Ishikawa (cell line): ENCODE measurements at regions not wholly inside any gene's neighbourhood (a gene's known extent, or its start where the extent isn't known, plus 50 kb on each side); places are given as distances from the start of the nearest gene placed in this dataset.

ENCODE experiments used
- CEBPB ChIP-seq: IDR thresholded peaks from 2 replicates; pipeline ENCODE4 v1.6.1; 2012
- CREB1 ChIP-seq: IDR thresholded peaks from 2 replicates; pipeline ENCODE4 v1.6.1; 2012; ENCODE audit warnings: low read depth
- EGR1 ChIP-seq: IDR thresholded peaks from 2 replicates; pipeline ENCODE4 v1.6.1; 2012
- EP300 ChIP-seq: IDR thresholded peaks from 2 replicates; pipeline ENCODE4 v1.6.1; 2012; ENCODE audit warnings: borderline replicate concordance
- FOXM1 ChIP-seq: IDR thresholded peaks from 2 replicates; pipeline ENCODE4 v1.6.1; 2012; ENCODE audit warnings: low read depth, borderline replicate concordance
- MAX ChIP-seq: IDR thresholded peaks from 2 replicates; pipeline ENCODE4 v1.6.1; 2012
- NFIC ChIP-seq: IDR thresholded peaks from 2 replicates; pipeline ENCODE4 v1.6.1; 2012
- RAD21 ChIP-seq: IDR thresholded peaks from 2 replicates; pipeline ENCODE4 v1.6.1; 2012; ENCODE audit warnings: low read depth
- REST ChIP-seq: IDR thresholded peaks from 2 replicates; pipeline ENCODE4 v1.6.1; 2012; ENCODE audit warnings: low read depth, mild to moderate bottlenecking
- TAF1 ChIP-seq: IDR thresholded peaks from 2 replicates; pipeline ENCODE4 v1.6.1; 2012; ENCODE audit warnings: low read depth, mild to moderate bottlenecking
- TCF12 ChIP-seq: IDR thresholded peaks from 2 replicates; pipeline ENCODE4 v1.6.1; 2012; ENCODE audit warnings: low read depth
- TEAD4 ChIP-seq: IDR thresholded peaks from 2 replicates; pipeline ENCODE4 v1.6.1; 2012
- USF1 ChIP-seq: IDR thresholded peaks from 2 replicates; pipeline ENCODE4 v1.6.1; 2012
- YY1 ChIP-seq: IDR thresholded peaks from 2 replicates; pipeline ENCODE4 v1.6.1; 2012; ENCODE audit warnings: low read depth
- ZBTB7A ChIP-seq: IDR thresholded peaks from 2 replicates; pipeline ENCODE4 v1.6.1; 2012; ENCODE audit warnings: low read depth

GRCh38 chr12:96104566-96104965, 69.2 kb upstream of the LTA4H start:
- no peak for TF ChIP-seq TCF12
- no peak for TF ChIP-seq REST

GRCh38 chr12:96106137-96106536, 70.8 kb upstream of the LTA4H start:
- no peak for TF ChIP-seq TAF1
- no peak for TF ChIP-seq YY1
- TF ChIP-seq RAD21, result no peak
- TF ChIP-seq CEBPB, result no peak
- no peak for TF ChIP-seq NFIC
- no peak for TF ChIP-seq USF1
- TF ChIP-seq TCF12, result no peak
- no peak for TF ChIP-seq MAX
- TF ChIP-seq REST, result no peak
- no peak for TF ChIP-seq EP300
- no peak for TF ChIP-seq FOXM1
- TF ChIP-seq TEAD4, result no peak
- no peak for TF ChIP-seq CREB1
- TF ChIP-seq ZBTB7A, result no peak
- TF ChIP-seq EGR1, result no peak

GRCh38 chr12:96107236-96107635, 71.8 kb upstream of the LTA4H start:
- TF ChIP-seq REST (no peak), EP300 (no peak), EGR1 (no peak), TCF12 (no peak), RAD21 (no peak), CREB1 (no peak), TEAD4 (no peak), TAF1 (no peak), NFIC (no peak), CEBPB (no peak), MAX (no peak), YY1 (no peak), FOXM1 (no peak), USF1 (no peak), ZBTB7A (no peak)

GRCh38 chr12:96108321-96108720, 72.9 kb upstream of the LTA4H start:
- no peak for TF ChIP-seq EGR1
- no peak for TF ChIP-seq USF1
- TF ChIP-seq ZBTB7A, result no peak
- no peak for TF ChIP-seq RAD21
- TF ChIP-seq NFIC, result no peak
- TF ChIP-seq CEBPB, result no peak
- TF ChIP-seq CREB1, result no peak
- no peak for TF ChIP-seq FOXM1
- no peak for TF ChIP-seq TCF12
- TF ChIP-seq EP300, result no peak
- TF ChIP-seq YY1, result no peak
- no peak for TF ChIP-seq TEAD4
- no peak for TF ChIP-seq REST
- no peak for TF ChIP-seq MAX
- TF ChIP-seq TAF1, result no peak
